Neutrophil (primary cell): ENCODE measurements at regions not wholly inside any gene's neighbourhood (a gene's known extent, or its start where the extent isn't known, plus 50 kb on each side); places are given as distances from the start of the nearest gene placed in this dataset.

ENCODE experiments used
- H3K27ac ChIP-seq: fragments of 200-600 bp; sonication (generic); 2 replicates; pipeline ENCODE4 v1.5.1; 2016; ENCODE audit warnings: mild to moderate bottlenecking, moderate library complexity
- H3K27me3 ChIP-seq: fragments of 200-600 bp; sonication (generic); 2 replicates; pipeline ENCODE4 v1.6.0; 2016; ENCODE audit warnings: mild to moderate bottlenecking
- H3K36me3 ChIP-seq: fragments of 200-600 bp; sonication (generic); 2 replicates; pipeline ENCODE4 v1.5.1; 2017
- H3K4me1 ChIP-seq, 2 experiments: fragments of 200-600 bp in 1 of 2; sonication (generic) in 1 of 2; 1 replicate in 1 of 2; 2 replicates in 1 of 2; pipeline versions ENCODE4 v1.5.1 to v1.6.1; 2013 to 2016; ENCODE audit warnings: low read depth in 1 of 2, low read length in 1 of 2, mild to moderate bottlenecking in 1 of 2, moderate library complexity in 1 of 2; ENCODE audit not compliant: control insufficient read depth in 1 of 2, insufficient read depth in 1 of 2
- H3K4me3 ChIP-seq, 2 experiments: fragments of 200-600 bp in 1 of 2; sonication (generic) in 1 of 2; 1 replicate in 1 of 2; 2 replicates in 1 of 2; pipeline ENCODE4 v1.5.1; 2013 to 2016; ENCODE audit warnings: low read depth in 1 of 2, low read length in 1 of 2, mild to moderate bottlenecking in 1 of 2, moderate library complexity in 1 of 2
- H3K9me3 ChIP-seq: fragments of 200-600 bp; sonication (generic); 2 replicates; pipeline ENCODE4 v1.5.1; 2016
- TF ChIP-seq, protein P1 (sequence below): fragments of 200-600 bp; sonication (generic); IDR thresholded peaks from 2 replicates; pipeline ENCODE4 v1.5.1; 2016; ENCODE audit warnings: antibody characterized with exemption

DNA sequence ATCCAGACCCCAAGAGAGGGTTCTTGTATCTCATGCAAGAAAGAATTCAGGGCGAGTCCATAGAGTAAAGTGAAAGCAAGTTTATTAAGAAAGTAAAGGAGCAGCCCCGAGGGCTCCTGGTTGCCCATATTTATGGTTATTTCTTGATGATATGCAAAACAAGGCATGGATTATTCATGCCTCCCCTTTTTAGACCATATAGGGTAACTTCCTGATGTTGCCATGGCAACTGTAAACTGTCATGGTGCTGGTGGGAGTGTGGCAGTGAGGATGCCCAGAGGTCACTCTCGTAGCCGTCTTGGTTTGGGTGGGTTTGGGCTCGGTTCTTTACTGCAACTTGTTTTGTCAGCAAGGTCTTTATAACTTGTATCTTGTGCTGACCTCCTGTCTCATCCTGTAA, 750.2 kb upstream of the FANCL start:
- H3K27ac ChIP-seq: no peak overlapping the region
- no peaks in the 10 kb centered on the region for H3K36me3 ChIP-seq
- no peaks in the 10 kb centered on the region for H3K9me3 ChIP-seq
- H3K4me1 ChIP-seq: no peaks in the 10 kb centered on the region
- H3K4me3 ChIP-seq: no peak overlapping the region
- TF ChIP-seq, protein P1, sequence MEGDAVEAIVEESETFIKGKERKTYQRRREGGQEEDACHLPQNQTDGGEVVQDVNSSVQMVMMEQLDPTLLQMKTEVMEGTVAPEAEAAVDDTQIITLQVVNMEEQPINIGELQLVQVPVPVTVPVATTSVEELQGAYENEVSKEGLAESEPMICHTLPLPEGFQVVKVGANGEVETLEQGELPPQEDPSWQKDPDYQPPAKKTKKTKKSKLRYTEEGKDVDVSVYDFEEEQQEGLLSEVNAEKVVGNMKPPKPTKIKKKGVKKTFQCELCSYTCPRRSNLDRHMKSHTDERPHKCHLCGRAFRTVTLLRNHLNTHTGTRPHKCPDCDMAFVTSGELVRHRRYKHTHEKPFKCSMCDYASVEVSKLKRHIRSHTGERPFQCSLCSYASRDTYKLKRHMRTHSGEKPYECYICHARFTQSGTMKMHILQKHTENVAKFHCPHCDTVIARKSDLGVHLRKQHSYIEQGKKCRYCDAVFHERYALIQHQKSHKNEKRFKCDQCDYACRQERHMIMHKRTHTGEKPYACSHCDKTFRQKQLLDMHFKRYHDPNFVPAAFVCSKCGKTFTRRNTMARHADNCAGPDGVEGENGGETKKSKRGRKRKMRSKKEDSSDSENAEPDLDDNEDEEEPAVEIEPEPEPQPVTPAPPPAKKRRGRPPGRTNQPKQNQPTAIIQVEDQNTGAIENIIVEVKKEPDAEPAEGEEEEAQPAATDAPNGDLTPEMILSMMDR: no peak
- H3K27me3 ChIP-seq: no peaks in the 10 kb centered on the region

DNA sequence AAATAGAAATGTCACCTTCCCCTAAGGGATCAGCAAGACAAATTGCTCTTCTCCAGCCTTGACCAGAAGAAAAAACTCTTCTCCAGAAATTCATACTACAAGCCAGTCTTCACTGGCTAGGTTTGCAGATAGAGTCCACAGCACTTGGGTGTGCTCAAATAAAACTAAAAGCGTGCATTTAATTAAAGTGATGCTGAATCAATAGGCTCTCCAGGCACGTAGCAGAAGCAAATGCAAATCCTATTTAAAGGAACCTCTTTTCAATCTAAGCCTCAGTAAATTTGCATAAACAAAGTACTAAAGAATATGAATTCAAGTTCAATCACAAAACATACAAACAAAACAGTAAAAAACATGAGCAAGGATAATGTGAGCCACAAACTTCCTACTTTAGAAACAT, 744.4 kb upstream of the FANCL start:
- Histone ChIP-seq H3K4me3 (no peak overlapping the region), H3K4me1 (no peaks in the 10 kb centered on the region), H3K9me3 (no peaks in the 10 kb centered on the region), H3K36me3 (no peaks in the 10 kb centered on the region), H3K27me3 (no peaks in the 10 kb centered on the region), H3K27ac (no peak overlapping the region)
- TF ChIP-seq, protein P1: no peak

DNA sequence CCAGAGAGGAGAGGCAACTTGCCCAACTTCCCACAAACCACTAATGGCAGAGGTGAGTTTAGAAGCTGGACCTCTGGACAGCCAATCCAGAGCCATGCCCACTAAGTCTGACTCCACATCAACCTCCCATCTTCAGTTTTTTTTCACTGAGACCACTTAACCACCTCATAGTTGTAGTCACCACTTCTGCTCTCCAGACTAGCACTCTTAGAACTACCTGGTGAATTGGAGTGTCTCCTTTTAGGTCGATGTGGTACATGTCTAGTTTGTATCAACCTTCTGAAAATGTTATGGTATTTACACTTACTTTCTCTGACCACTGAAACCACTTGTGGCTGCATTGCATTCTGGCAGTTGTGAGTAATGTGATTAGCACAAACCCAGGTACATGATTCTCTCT, 743.6 kb upstream of the FANCL start:
- Histone ChIP-seq H3K27ac (no peak overlapping the region), H3K9me3 (no peaks in the 10 kb centered on the region), H3K4me1 (no peaks in the 10 kb centered on the region), H3K4me3 (no peak overlapping the region), H3K27me3 (no peaks in the 10 kb centered on the region), H3K36me3 (no peaks in the 10 kb centered on the region)
- TF ChIP-seq, protein P1: no peak

DNA sequence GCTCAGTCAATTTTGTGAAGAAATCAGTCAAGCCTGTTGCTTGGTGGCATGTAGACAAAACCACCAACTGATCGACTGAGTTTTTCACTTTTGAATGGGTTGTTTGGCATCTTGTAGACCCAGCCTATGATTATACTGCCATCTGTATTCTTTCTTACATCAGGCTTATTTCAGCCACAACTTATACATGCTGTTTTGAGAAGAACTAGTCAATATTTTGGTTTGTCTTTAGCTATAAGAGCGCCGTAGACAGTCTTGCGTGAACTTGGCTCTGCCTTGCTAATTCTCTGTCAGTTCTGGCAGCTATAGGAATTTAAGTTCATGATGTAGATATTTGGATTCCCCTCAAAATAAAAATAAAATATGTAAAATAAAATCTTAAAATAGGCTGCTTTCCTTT, 742.0 kb upstream of the FANCL start:
- Histone ChIP-seq H3K27ac (no peak overlapping the region), H3K36me3 (no peaks in the 10 kb centered on the region), H3K27me3 (no peaks in the 10 kb centered on the region), H3K9me3 (no peaks in the 10 kb centered on the region), H3K4me1 (no peaks in the 10 kb centered on the region), H3K4me3 (no peak overlapping the region)
- TF ChIP-seq, protein P1: no peak

DNA sequence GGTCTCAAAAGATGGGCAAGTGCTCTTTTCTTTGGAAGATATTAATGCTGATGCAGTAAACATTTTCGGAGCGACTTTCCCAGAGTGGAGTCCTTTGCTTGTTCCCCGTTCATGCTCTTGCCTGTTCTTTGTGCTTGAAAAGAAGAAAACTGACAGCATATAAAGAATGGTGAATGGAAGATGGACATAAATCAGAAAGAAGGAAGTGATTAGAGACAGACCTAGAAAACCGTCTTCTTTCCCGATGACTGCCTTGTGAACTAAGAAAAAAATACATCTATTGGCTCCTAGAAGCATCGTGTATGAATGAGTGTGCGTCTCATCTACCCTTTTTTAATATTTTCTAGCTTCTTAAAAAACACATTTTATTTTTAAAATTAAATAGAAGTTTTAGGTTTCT, 740.1 kb upstream of the FANCL start:
- no peaks in the 10 kb centered on the region for H3K4me1 ChIP-seq
- TF ChIP-seq, protein P1: no peak
- no peaks in the 10 kb centered on the region for H3K36me3 ChIP-seq
- no peak overlapping the region for H3K4me3 ChIP-seq
- no peaks in the 10 kb centered on the region for H3K27me3 ChIP-seq
- H3K27ac ChIP-seq: no peak overlapping the region
- H3K9me3 ChIP-seq: no peaks in the 10 kb centered on the region
